Brain pericyte (primary cell): ENCODE measurements at regions not wholly inside any gene's neighbourhood (a gene's known extent, or its start where the extent isn't known, plus 50 kb on each side); places are given as distances from the start of the nearest gene placed in this dataset.
A peak's percentile ranks its signal among the peaks of the same experiment; 100 is the strongest.
"Not testable (repeated sequence)": the region's sequence is repeated elsewhere in the genome, so short reads cannot be mapped to it uniquely, and the experiment has no call there.

Experiments used
- DNase-seq: peaks from one replicate; pipeline ENCODE4 v3.0.0-alpha.2; 2012; ENCODE audit warnings: low read depth, low spot score

GRCh38 chrX:152079768-152080167 lies 58.6 kb downstream of the MAGEA10 start:
- DNase-seq, result no peak

GRCh38 chrX:152074163-152074562 lies 64.2 kb downstream of the MAGEA10 start:
- no peak for DNase-seq

GRCh38 chrX:152072236-152072635 lies 66.1 kb downstream of the MAGEA10 start:
- peak; percentile 5 for DNase-seq

- DNase-seq, result no peak
Measured at GRCh38 chrX:152070144-152070543, 68.2 kb downstream of the MAGEA10 start.

GRCh38 chrX:152061557-152061956 lies 76.8 kb downstream of the MAGEA10 start:
- no peak for DNase-seq

- no peak for DNase-seq
Measured at GRCh38 chrX:152061083-152061482, 77.3 kb downstream of the MAGEA10 start.

GRCh38 chrX:152050623-152051022 lies 76.1 kb upstream of the GABRE start:
- not testable (repeated sequence) for DNase-seq

- no peak for DNase-seq
Measured at GRCh38 chrX:152044383-152044782, 69.9 kb upstream of the GABRE start.

GRCh38 chrX:152038804-152039203 lies 64.3 kb upstream of the GABRE start:
- DNase-seq, result no peak

GRCh38 chrX:152037183-152037582 lies 62.7 kb upstream of the GABRE start:
- DNase-seq, result no peak

- not testable (repeated sequence) for DNase-seq
Measured at GRCh38 chrX:152031346-152031745, 56.9 kb upstream of the GABRE start.

- no peak for DNase-seq
Measured at GRCh38 chrX:152028579-152028978, 54.1 kb upstream of the GABRE start.

- DNase-seq, result no peak
Measured at GRCh38 chrX:152025656-152026440, 51.4 kb upstream of the GABRE start.

- no peak for DNase-seq
Measured at GRCh38 chrX:152024710-152025109, 50.2 kb upstream of the GABRE start.
